Transverse colon (tissue), 4 donors: ENCODE measurements at regions not wholly inside any gene's neighbourhood (a gene's known extent, or its start where the extent isn't known, plus 50 kb on each side); places are given as distances from the start of the nearest gene placed in this dataset.

ENCODE experiments used
- DNase-seq: peaks from one replicate; pipeline ENCODE4 v3.0.0-alpha.2; 2019
- H3K27ac ChIP-seq, 4 donors: fragments of 200-600 bp; sonication (generic); 2 replicates each; pipeline ENCODE4 v1.5.1; 2016 to 2018; ENCODE audit warnings: inconsistent platforms in 4 of 4
- H3K27me3 ChIP-seq: fragments of 200-600 bp; sonication (generic); 2 replicates; pipeline ENCODE4 v1.5.1; 2017; ENCODE audit warnings: inconsistent platforms
- H3K36me3 ChIP-seq, 4 donors: fragments of 200-600 bp; sonication (generic); 2 replicates each; pipeline ENCODE4 v1.5.1; 2017 to 2019; ENCODE audit warnings: inconsistent platforms in 4 of 4
- H3K4me1 ChIP-seq, 4 donors: fragments of 200-600 bp; sonication (generic); 2 replicates each; pipeline ENCODE4 v1.5.1; 2017 to 2020; ENCODE audit warnings: inconsistent platforms in 4 of 4
- H3K4me3 ChIP-seq, 4 donors: fragments of 200-600 bp; sonication (generic); 1 replicate in 1 of 4; 2 replicates in 3 of 4; pipeline versions ENCODE4 v1.5.1 to v1.6.1; 2017 to 2019; ENCODE audit warnings: inconsistent platforms in 4 of 4
- H3K9me3 ChIP-seq, 2 donors: fragments of 200-600 bp; sonication (generic); 2 replicates each; pipeline ENCODE4 v1.5.1; 2017 to 2019; ENCODE audit warnings: inconsistent platforms in 2 of 2
- CTCF ChIP-seq, 5 experiments: fragments of 200-600 bp in 3 of 5; fragments of 450-650 bp in 2 of 5; sonication (generic) in 3 of 5; IDR thresholded peaks; 1 replicate in 2 of 5; 2 replicates in 3 of 5; pipeline ENCODE4 v1.5.1; 2016 to 2017; ENCODE audit warnings: antibody characterized with exemption in 5 of 5, inconsistent platforms in 3 of 5, mild to moderate bottlenecking in 2 of 5, moderate library complexity in 1 of 5
- EP300 ChIP-seq: sonication (generic); formaldehyde crosslinking; IDR thresholded peaks from one replicate; pipeline ENCODE4 v1.6.1; 2017; ENCODE audit warnings: antibody characterized with exemption, low read depth
- POLR2A ChIP-seq: fragments of 450-650 bp; IDR thresholded peaks from one replicate; pipeline ENCODE4 v1.6.1; 2016; ENCODE audit warnings: antibody characterized with exemption, mild to moderate bottlenecking, moderate library complexity
- POLR2AphosphoS5 ChIP-seq, 3 donors: sonication (generic); formaldehyde crosslinking; IDR thresholded peaks; one replicate each; pipeline ENCODE4 v1.6.1; 2016; ENCODE audit warnings: antibody characterized with exemption in 3 of 3
- WGBS, 2 donors: methylation state at CpG; one replicate each; pipeline ENCODE4 v1.1.5; 2018; ENCODE audit warnings: low coverage in 1 of 2; 5-methylcytosine and 5-hydroxymethylcytosine counted together
- in situ Hi-C, 4 donors: fragments of 200-750 bp; cut with MboI; loops; one replicate each; pipeline versions ENCODE4 v1.15.0 to v1.15.1; 2017; ENCODE audit warnings: low sequenced_read_pairs in 3 of 4, low pct_ligation_motif_present in 1 of 4, low pct_unique_long_range_greater_than_20kb in 1 of 4
- intact Hi-C: fragments of 100-400 bp; cut with DNase I; formaldehyde crosslinking; loops from one replicate; pipeline ENCODE4 v1.15.1; 2023; ENCODE audit warnings: low total_unique reads

GRCh38 chr1:3981746-3982505 lies 81.9 kb upstream of the C1orf174 start:
- H3K4me1 ChIP-seq: no peaks in the 10 kb centered on the region

GRCh38 chr1:3983181-3983580 lies 83.1 kb upstream of the C1orf174 start:
- no peak overlapping the region for H3K27ac ChIP-seq
- TF ChIP-seq EP300 (no peak), CTCF (IDR thresholded peaks at IDR 0.05) (no peak), POLR2AphosphoS5 (IDR thresholded peaks at IDR 0.05) (no peak), POLR2A (no peak)
- WGBS, 2 donors: 73 to 80% methylated on average over 4 to 9 of the region's 9 CpGs
- no peak overlapping the region for H3K4me3 ChIP-seq
- no peaks in the 10 kb centered on the region for H3K36me3 ChIP-seq
- intact Hi-C loops: no loop called here
- DNase-seq: no peak
- H3K4me1 ChIP-seq: no peaks in the 10 kb centered on the region
- no peaks in the 10 kb centered on the region for H3K27me3 ChIP-seq
- H3K9me3 ChIP-seq: no peaks in the 10 kb centered on the region
- in situ Hi-C loops: no loop called here

More at GRCh38 chr1:3981746-3982505, 81.9 kb upstream of the C1orf174 start:
- no peak overlapping the region for H3K4me3 ChIP-seq
- TF ChIP-seq EP300: no peak
- no peak for TF ChIP-seq POLR2A
- TF ChIP-seq POLR2AphosphoS5 (IDR thresholded peaks at IDR 0.05): no peak
- TF ChIP-seq CTCF (IDR thresholded peaks at IDR 0.05): no peak
- WGBS, 2 donors: 59% methylated on average over 12 of the region's 12 CpGs; no CpG with 5 or more reads in 1 of the 2 donors
- H3K27ac ChIP-seq: no peak overlapping the region
- intact Hi-C loops: no loop called here
- no peaks in the 10 kb centered on the region for H3K36me3 ChIP-seq
- no peaks in the 10 kb centered on the region for H3K9me3 ChIP-seq
- DNase-seq: no peak
- in situ Hi-C loops: no loop called here
- H3K27me3 ChIP-seq: no peaks in the 10 kb centered on the region

GRCh38 chr1:3984586-3984985 lies 84.5 kb upstream of the C1orf174 start:
- 70% methylated on average over 13 of the region's 13 CpGs; no CpG with 5 or more reads in 1 of the 2 donors for WGBS, 2 donors
- Histone ChIP-seq H3K4me1 (no peaks in the 10 kb centered on the region), H3K9me3 (no peaks in the 10 kb centered on the region), H3K36me3 (no peaks in the 10 kb centered on the region), H3K4me3 (no peak overlapping the region), H3K27me3 (no peaks in the 10 kb centered on the region), H3K27ac (no peak overlapping the region)
- intact Hi-C loops (no loop called here), in situ Hi-C loops (no loop called here)
- no peak for DNase-seq
- TF ChIP-seq POLR2A: no peak
- TF ChIP-seq EP300: no peak
- no peak for TF ChIP-seq POLR2AphosphoS5 (IDR thresholded peaks at IDR 0.05)
- TF ChIP-seq CTCF (IDR thresholded peaks at IDR 0.05): no peak

- Histone ChIP-seq H3K27ac (no peak overlapping the region), H3K4me3 (no peak overlapping the region), H3K36me3 (no peaks in the 10 kb centered on the region), H3K27me3 (no peaks in the 10 kb centered on the region), H3K4me1 (no peaks in the 10 kb centered on the region), H3K9me3 (no peaks in the 10 kb centered on the region)
- in situ Hi-C loops: no loop called here
- TF ChIP-seq CTCF (IDR thresholded peaks at IDR 0.05) (no peak), EP300 (no peak), POLR2A (no peak), POLR2AphosphoS5 (IDR thresholded peaks at IDR 0.05) (no peak)
- no peak for DNase-seq
- intact Hi-C loops: no loop called here
- 79% methylated on average over 13 of the region's 13 CpGs; no CpG with 5 or more reads in 1 of the 2 donors for WGBS, 2 donors
These were observed 86.7 kb upstream of the C1orf174 start for GRCh38 chr1:3986686-3987218.
